ENCODE measurements at regions not wholly inside any gene's neighbourhood (a gene's known extent, or its start where the extent isn't known, plus 50 kb on each side); places are given as distances from the start of the nearest gene placed in this dataset.

- TF ChIP-seq CTCF (IDR thresholded peaks at IDR 0.05) (no peak), POLR2A (IDR thresholded peaks at IDR 0.05) (no peak)
These were observed 72.3 kb upstream of the GRK3 start for GRCh38 chr22:25492162-25492561.

All from vagina (tissue), 2 donors.